Peyer's patch (tissue), 4 donors: ENCODE measurements at regions not wholly inside any gene's neighbourhood (a gene's known extent, or its start where the extent isn't known, plus 50 kb on each side); places are given as distances from the start of the nearest gene placed in this dataset.

Experiments
- CTCF ChIP-seq, 6 experiments: fragments of 450-650 bp in 4 of 6; fragments of 200-600 bp in 2 of 6; sonication (generic) in 1 of 6; IDR thresholded peaks; one replicate each; pipeline ENCODE4 v1.5.1; 2017 to 2019; ENCODE audit warnings: antibody characterized with exemption in 6 of 6, mild to moderate bottlenecking in 3 of 6, moderate library complexity in 1 of 6
- POLR2A ChIP-seq, 2 donors: fragments of 450-650 bp; IDR thresholded peaks; one replicate each; pipeline ENCODE4 v1.5.1; 2017; ENCODE audit warnings: antibody characterized with exemption in 2 of 2, mild to moderate bottlenecking in 2 of 2, moderate library complexity in 2 of 2

DNA sequence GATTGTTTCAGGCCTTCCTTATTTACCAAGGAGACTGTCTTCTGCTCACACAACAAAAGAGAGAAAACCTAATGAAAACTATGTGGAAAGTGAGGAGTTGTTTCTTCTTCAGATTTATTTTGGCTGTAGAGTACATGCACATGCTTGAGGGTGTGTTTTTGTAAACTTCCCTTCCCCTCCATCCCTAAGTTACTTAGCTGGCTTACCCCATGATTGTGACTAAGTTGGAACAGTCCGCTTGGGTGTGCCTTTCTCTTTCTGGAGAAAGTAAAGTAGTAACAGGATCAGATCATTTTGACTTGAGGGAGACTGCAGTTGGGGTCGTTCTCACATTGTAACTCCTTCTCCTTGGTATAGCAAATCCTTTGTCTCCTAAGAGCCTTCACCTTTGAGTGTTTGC lies 155.9 kb downstream of the RTL9 start:
- TF ChIP-seq CTCF (IDR thresholded peaks at IDR 0.05) (no peak), POLR2A (IDR thresholded peaks at IDR 0.05) (no peak)
